ENCODE measurements at regions not wholly inside any gene's neighbourhood (a gene's known extent, or its start where the extent isn't known, plus 50 kb on each side); places are given as distances from the start of the nearest gene placed in this dataset.
A peak's percentile ranks its signal among the peaks of the same experiment; 100 is the strongest.

DNA sequence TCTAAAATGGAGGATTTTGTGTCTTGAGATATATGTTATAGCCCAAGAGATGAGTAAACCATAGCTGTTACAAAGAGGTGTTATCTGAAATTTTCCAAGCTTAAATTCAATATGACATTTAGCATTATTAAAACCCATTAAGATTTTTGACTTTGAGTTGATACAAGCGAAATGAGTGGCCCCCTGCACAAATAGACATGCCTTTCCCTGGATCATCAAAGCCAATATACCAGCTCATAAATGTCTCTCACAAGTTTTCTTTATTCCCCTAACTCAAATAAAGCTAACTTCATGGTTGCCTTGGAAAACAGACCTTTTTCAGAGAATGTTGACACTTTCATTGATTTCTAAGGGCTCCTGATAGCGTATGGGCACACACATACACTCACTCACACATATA is 55.5 kb upstream of the TIAM1 start:
- H3K4me3 Mint-ChIP-seq, result no peak overlapping the region
- H3K27me3 Mint-ChIP-seq (ENCODE audit: low read depth), result no peaks in the 10 kb centered on the region
- DNase-seq (no peak), ATAC-seq (no peak)
- H3K9me3 Mint-ChIP-seq, result no peaks in the 10 kb centered on the region
- H3K4me1 Mint-ChIP-seq (ENCODE audit: low read depth), result peaks cover 34% of the 10 kb centered on the region
- H3K36me3 Mint-ChIP-seq (ENCODE audit: insufficient read depth), result no peaks in the 10 kb centered on the region

DNA sequence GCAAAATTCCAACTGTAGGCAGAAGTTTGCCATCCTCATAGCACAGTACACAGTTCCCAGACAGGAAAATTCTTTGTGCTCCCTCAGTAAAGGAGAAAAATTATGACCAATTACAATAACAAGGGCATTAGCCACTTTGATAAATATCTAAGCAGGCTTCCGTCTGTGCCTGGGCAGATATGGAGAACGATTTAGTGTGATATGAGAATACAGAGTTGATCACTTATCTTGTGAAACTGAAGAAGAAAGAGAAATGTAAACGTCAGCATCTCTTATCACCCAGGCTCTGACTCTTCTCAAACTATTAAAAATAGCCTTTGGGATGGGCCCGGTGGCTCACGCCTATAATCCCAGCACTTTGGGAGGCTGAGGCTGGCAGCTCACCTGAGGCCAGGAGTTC is 54.5 kb upstream of the TIAM1 start:
- no peaks in the 10 kb centered on the region for H3K36me3 Mint-ChIP-seq (ENCODE audit: insufficient read depth)
- DNase-seq, result no peak
- H3K4me3 Mint-ChIP-seq, result no peak overlapping the region
- H3K27me3 Mint-ChIP-seq (ENCODE audit: low read depth), result no peaks in the 10 kb centered on the region
- ATAC-seq, result peak; percentile 18 to 58
- H3K9me3 Mint-ChIP-seq, result no peaks in the 10 kb centered on the region
- peaks cover 40% of the 10 kb centered on the region for H3K4me1 Mint-ChIP-seq (ENCODE audit: low read depth)

DNA sequence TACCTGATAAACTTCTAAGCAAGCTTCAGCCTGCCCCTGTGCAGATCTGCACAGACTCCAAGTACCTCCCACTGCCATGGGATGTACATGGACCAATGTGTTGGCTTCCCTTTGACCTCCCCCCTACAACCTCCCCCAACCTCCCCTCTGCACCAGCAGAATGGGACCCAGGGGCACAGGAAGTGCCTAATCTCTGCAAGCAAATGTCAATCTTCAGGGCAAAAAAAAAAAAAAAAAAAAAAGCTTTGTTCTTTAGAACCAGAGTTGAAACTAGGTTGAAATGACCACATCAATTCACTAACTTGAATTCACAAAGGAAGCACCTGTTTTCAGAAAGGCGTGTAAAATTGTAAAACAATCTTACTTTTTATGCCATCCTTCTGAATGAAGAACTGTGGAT is 53.9 kb upstream of the TIAM1 start:
- H3K4me1 Mint-ChIP-seq (ENCODE audit: low read depth), result peaks cover 40% of the 10 kb centered on the region
- no peaks in the 10 kb centered on the region for H3K36me3 Mint-ChIP-seq (ENCODE audit: insufficient read depth)
- no peak overlapping the region for H3K4me3 Mint-ChIP-seq
- H3K9me3 Mint-ChIP-seq, result no peaks in the 10 kb centered on the region
- ATAC-seq (peak in 1 of 2 donors; percentile 56), DNase-seq (peak; percentile 12)
- H3K27me3 Mint-ChIP-seq (ENCODE audit: low read depth), result no peaks in the 10 kb centered on the region

DNA sequence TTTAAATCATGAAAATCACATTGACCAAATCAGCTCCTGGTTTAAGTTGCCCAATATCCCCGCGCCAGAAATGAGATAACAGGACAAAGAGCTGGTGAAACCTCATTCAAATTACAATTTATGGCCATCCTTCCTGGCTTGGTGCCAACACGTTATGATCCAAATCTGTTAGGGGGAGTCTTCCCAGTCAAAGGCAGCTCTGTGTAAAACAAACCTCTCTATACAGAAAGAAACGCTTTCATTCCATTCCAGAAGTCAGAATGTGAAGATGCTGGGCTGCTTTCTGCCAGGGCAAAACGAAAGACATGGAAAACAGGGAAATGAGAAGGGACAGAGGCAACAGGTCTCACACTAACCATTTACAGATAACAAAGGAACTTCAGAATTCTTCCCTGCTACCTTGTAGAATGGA is 53.5 kb upstream of the TIAM1 start:
- Mint-ChIP-seq H3K36me3 (ENCODE audit: insufficient read depth) (no peaks in the 10 kb centered on the region), H3K4me3 (no peak overlapping the region), H3K4me1 (ENCODE audit: low read depth) (peaks cover 40% of the 10 kb centered on the region), H3K27me3 (ENCODE audit: low read depth) (no peaks in the 10 kb centered on the region), H3K9me3 (no peaks in the 10 kb centered on the region)
- DNase-seq (no peak), ATAC-seq (no peak)

DNA sequence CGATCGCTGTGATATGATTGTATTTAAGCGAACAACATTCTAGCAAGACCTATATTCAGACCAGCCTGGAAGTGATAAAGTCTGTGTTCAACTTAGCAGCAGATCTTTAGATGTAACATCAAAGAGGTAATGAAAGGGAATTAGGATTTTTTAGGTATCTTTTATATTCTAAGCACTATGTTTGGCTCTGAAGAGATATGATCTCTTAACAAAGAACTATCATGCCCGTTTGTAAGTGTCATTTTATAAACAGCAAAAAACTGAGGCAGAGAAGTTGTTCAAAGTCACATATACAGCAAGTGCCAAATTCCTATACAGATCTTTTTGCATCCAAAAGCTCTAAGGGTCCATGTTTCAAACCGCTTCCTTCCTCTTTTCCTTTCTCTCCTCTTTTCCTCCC is 53.0 kb upstream of the TIAM1 start:
- no peaks in the 10 kb centered on the region for H3K27me3 Mint-ChIP-seq (ENCODE audit: low read depth)
- no peak for DNase-seq
- no peaks in the 10 kb centered on the region for H3K36me3 Mint-ChIP-seq (ENCODE audit: insufficient read depth)
- no peak for ATAC-seq
- H3K4me3 Mint-ChIP-seq, result no peak overlapping the region
- H3K4me1 Mint-ChIP-seq (ENCODE audit: low read depth), result peaks cover 40% of the 10 kb centered on the region
- H3K9me3 Mint-ChIP-seq, result no peaks in the 10 kb centered on the region

DNA sequence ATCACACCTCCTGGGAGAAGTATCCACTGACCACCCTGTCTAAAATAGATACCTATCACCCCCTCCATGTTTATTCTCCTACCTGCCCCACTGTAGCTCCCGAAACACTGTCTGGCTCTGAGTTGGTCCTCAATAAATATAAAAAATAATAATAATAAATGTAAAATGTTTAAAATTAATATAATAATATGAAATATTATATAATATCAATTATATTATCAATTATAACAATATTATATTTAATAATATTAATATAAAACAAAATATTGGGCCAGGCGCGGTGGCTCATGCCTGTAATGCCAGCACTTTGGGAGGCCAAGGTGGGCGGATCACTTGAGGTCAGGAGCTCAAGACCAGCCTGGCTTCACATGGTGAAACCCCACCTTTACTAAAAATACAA is 52.3 kb upstream of the TIAM1 start:
- no peak for ATAC-seq
- H3K4me1 Mint-ChIP-seq (ENCODE audit: low read depth), result peaks cover 40% of the 10 kb centered on the region
- no peak for DNase-seq
- H3K27me3 Mint-ChIP-seq (ENCODE audit: low read depth), result no peaks in the 10 kb centered on the region
- H3K36me3 Mint-ChIP-seq (ENCODE audit: insufficient read depth), result no peaks in the 10 kb centered on the region
- H3K9me3 Mint-ChIP-seq, result no peaks in the 10 kb centered on the region
- no peak overlapping the region for H3K4me3 Mint-ChIP-seq

DNA sequence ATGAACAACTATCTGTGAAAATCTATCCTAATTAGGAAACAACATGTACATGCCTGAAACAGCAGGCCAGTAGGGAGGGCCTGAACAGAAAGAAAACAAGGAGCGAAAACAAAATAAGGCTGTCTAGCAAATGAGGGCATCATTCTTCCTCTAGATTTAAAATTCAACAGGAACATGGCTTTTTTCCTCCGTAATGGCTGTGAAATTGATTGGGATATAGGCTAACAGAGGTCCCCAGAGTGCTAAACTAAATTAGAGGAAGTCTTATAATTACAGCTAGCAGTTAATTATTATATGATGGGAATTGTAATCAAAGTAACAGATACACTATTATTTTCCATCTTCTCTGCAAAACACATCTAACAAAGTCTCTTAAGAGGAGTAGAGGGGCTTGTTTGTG is 51.7 kb upstream of the TIAM1 start:
- peaks cover 36% of the 10 kb centered on the region for H3K4me1 Mint-ChIP-seq (ENCODE audit: low read depth)
- no peaks in the 10 kb centered on the region for H3K27me3 Mint-ChIP-seq (ENCODE audit: low read depth)
- H3K36me3 Mint-ChIP-seq (ENCODE audit: insufficient read depth), result no peaks in the 10 kb centered on the region
- no peaks in the 10 kb centered on the region for H3K9me3 Mint-ChIP-seq
- ATAC-seq (no peak), DNase-seq (no peak)
- no peak overlapping the region for H3K4me3 Mint-ChIP-seq

DNA sequence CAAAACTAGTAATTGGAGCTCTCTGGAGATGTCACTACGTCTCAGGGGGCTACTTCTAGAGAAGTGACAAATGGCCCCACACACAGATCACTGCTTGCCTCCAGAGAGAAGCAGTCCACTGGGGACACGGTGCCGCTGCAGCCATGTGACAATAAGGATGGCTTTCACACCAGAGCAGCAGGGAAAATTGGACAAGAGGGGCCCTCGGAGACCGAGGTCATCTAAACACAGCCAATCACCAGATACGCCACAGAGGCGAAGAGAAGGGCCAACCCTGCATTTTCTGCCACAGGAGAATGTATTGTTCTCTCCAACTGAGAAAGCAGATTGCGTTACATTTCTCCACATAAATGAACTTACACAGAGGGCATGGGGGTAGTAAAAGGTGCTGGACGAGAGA is 51.2 kb upstream of the TIAM1 start:
- peaks cover 36% of the 10 kb centered on the region for H3K4me1 Mint-ChIP-seq (ENCODE audit: low read depth)
- no peaks in the 10 kb centered on the region for H3K27me3 Mint-ChIP-seq (ENCODE audit: low read depth)
- DNase-seq (no peak), ATAC-seq (no peak)
- no peak overlapping the region for H3K4me3 Mint-ChIP-seq
- H3K36me3 Mint-ChIP-seq (ENCODE audit: insufficient read depth), result no peaks in the 10 kb centered on the region
- H3K9me3 Mint-ChIP-seq, result no peaks in the 10 kb centered on the region

DNA sequence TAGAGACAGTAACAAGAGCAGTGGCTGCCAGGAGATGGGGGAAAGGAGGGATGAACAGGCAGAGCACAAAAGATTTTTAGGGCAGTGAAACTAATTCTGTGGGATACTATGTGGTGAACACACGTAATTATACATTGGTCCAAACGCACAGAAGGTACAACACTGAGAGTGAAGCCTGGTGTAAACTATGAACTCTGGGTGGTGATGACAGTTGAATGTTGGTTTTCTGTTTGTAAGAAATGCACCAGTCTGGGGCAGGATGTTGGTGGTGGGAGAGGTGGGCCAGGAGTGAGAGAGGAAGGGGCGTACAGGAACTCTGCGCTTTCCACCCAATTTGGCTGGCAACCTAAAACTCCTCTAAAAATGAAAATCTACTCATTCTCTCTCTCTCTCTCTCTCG is 50.2 kb upstream of the TIAM1 start:
- no peaks in the 10 kb centered on the region for H3K27me3 Mint-ChIP-seq (ENCODE audit: low read depth)
- no peaks in the 10 kb centered on the region for H3K36me3 Mint-ChIP-seq (ENCODE audit: insufficient read depth)
- H3K9me3 Mint-ChIP-seq, result no peaks in the 10 kb centered on the region
- ATAC-seq (peak; percentile 14 to 40), DNase-seq (no peak)
- H3K4me1 Mint-ChIP-seq (ENCODE audit: low read depth), result peaks cover 31% of the 10 kb centered on the region
- H3K4me3 Mint-ChIP-seq, result no peak overlapping the region
